T-cell (primary cell): ENCODE measurements at regions not wholly inside any gene's neighbourhood (a gene's known extent, or its start where the extent isn't known, plus 50 kb on each side); places are given as distances from the start of the nearest gene placed in this dataset.
"Not testable (repeated sequence)": the region's sequence is repeated elsewhere in the genome, so short reads cannot be mapped to it uniquely, and the experiment has no call there.

Experiments used
- ATAC-seq, 4 experiments: fragments of 200-7000 bp in 3 of 4; fragments of 150-1000 bp in 1 of 4; cut with Tn5 transposase; replicated peaks in 1 of 4; 1 replicate in 3 of 4; 2 replicates in 1 of 4; pipeline ENCODE4 v1.10.0; 2021; ENCODE audit warnings: moderate library complexity in 3 of 4, mild to moderate bottlenecking in 2 of 4, moderate number of reproducible peaks in 1 of 4
- CTCF ChIA-PET, 2 donors: fragments of 300-600 bp; sonication (Branson Sonifier 250); formaldehyde crosslinking; loops; one replicate each; lab custom pipeline; 2022; ENCODE audit warnings: antibody characterized with exemption in 2 of 2; lab: Charles Lee
- POLR2A ChIA-PET, 2 donors: fragments of 300-600 bp; sonication (Branson Sonifier 250); formaldehyde crosslinking; loops; one replicate each; lab custom pipeline; 2022; ENCODE audit warnings: antibody characterized with exemption in 2 of 2; lab: Charles Lee
- DNase-seq, 35 experiments: peaks; one replicate each; pipeline versions ENCODE4 v3.0.0 to v3.0.0-alpha.2; 2013 to 2023
- H3K27ac ChIP-seq: one replicate; pipeline ENCODE4 v1.5.1; 2013; ENCODE audit warnings: low read length
- H3K27me3 ChIP-seq, 2 experiments: replicated peaks in 1 of 2; 1 replicate in 1 of 2; 2 replicates in 1 of 2; pipeline versions ENCODE4 v1.6.1 to v1.7.0; 2013; ENCODE audit warnings: low read length in 1 of 2, mixed read lengths in 1 of 2; ENCODE audit not compliant: control insufficient read depth in 2 of 2, insufficient read depth in 2 of 2; ENCODE audit errors: extremely low read depth in 1 of 2
- H3K36me3 ChIP-seq, 2 donors: 1 replicate in 1 of 2; 2 replicates in 1 of 2; pipeline versions ENCODE4 v1.6.1 to v1.7.0; 2013; ENCODE audit warnings: low read length in 1 of 2; ENCODE audit not compliant: control insufficient read depth in 2 of 2, insufficient read depth in 1 of 2; ENCODE audit errors: extremely low read depth in 1 of 2
- H3K4me1 ChIP-seq, 2 experiments: 1 replicate in 1 of 2; 2 replicates in 1 of 2; pipeline versions ENCODE4 v1.6.1 to v1.7.0; 2013; ENCODE audit warnings: low read length in 2 of 2, mixed read lengths in 1 of 2; ENCODE audit not compliant: insufficient read depth in 2 of 2, control insufficient read depth in 1 of 2; ENCODE audit errors: extremely low read depth in 1 of 2
- H3K4me3 ChIP-seq, 2 donors: 1 replicate in 1 of 2; 2 replicates in 1 of 2; pipeline versions ENCODE4 v1.5.1 to v1.7.0; 2013; ENCODE audit warnings: mild to moderate bottlenecking in 2 of 2, low read length in 1 of 2, moderate library complexity in 1 of 2; ENCODE audit not compliant: control insufficient read depth in 1 of 2; ENCODE audit errors: extremely low read depth in 1 of 2
- H3K9me3 ChIP-seq: 2 replicates; pipeline ENCODE4 v1.7.0; 2013
- H3K27ac Mint-ChIP-seq, 2 donors: one replicate each; pipeline ENCODE4 v1.8.0; 2020 to 2021; ENCODE audit warnings: mild to moderate bottlenecking in 2 of 2, mixed read lengths in 2 of 2
- H3K27me3 Mint-ChIP-seq, 2 donors: one replicate each; pipeline ENCODE4 v1.8.0; 2021 to 2022; ENCODE audit warnings: mixed read lengths in 2 of 2
- H3K36me3 Mint-ChIP-seq: one replicate; pipeline ENCODE4 v1.8.0; 2021; ENCODE audit warnings: mixed read lengths
- H3K4me1 Mint-ChIP-seq, 3 donors: one replicate each; pipeline ENCODE4 v1.8.0; 2020 to 2022; ENCODE audit warnings: mixed read lengths in 3 of 3, mild to moderate bottlenecking in 1 of 3
- H3K4me3 Mint-ChIP-seq, 3 donors: one replicate each; pipeline ENCODE4 v1.8.0; 2020 to 2022; ENCODE audit warnings: mild to moderate bottlenecking in 3 of 3, mixed read lengths in 3 of 3, moderate library complexity in 3 of 3
- H3K9me3 Mint-ChIP-seq, 3 donors: one replicate each; pipeline ENCODE4 v1.8.0; 2020 to 2022; ENCODE audit warnings: mixed read lengths in 3 of 3
- WGBS: methylation state at CpG from one replicate; pipeline ENCODE4 v1.1.5; 2013; ENCODE audit warnings: missing lambda C conversion rate; ENCODE audit not compliant: insufficient coverage; 5-methylcytosine and 5-hydroxymethylcytosine counted together

DNA sequence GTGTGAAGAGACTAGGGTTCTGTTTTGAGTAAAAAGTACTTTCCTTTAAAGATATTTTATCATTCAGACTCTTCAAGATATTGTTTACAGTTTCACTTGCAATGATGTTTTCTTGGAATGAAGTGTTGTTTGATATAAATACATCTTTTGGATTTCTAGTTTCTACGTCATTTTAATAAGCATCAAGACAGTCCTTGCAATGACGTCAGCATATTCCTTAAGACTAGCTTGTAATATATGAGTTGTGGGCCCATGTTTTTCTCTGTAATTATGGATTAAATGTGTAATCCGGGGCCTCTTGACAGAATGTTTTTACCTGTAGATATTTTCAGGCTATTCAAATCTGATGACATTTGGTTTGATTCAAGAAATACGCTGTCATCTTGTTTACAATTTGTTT is 66.1 kb downstream of the RBMX2 start:
- no peak overlapping the region for H3K27ac Mint-ChIP-seq
- H3K27me3 ChIP-seq: no peaks in the 10 kb centered on the region
- H3K4me3 ChIP-seq: no peak overlapping the region
- H3K4me1 ChIP-seq: no peaks in the 10 kb centered on the region
- no peak for ATAC-seq
- peaks cover 0 to 28% of the 10 kb centered on the region in 2 donors for H3K27me3 Mint-ChIP-seq
- POLR2A ChIA-PET: no interaction called here
- no peaks in the 10 kb centered on the region for H3K9me3 Mint-ChIP-seq
- H3K36me3 ChIP-seq: no peaks in the 10 kb centered on the region
- no peaks in the 10 kb centered on the region for H3K36me3 Mint-ChIP-seq
- H3K9me3 ChIP-seq: no peaks in the 10 kb centered on the region
- H3K4me3 Mint-ChIP-seq: no peak overlapping the region
- DNase-seq: no peak
- WGBS: no CpG with 5 or more reads among the region's 4 CpGs
- CTCF ChIA-PET: no interaction called here
- H3K27ac ChIP-seq: no peak overlapping the region
- no peaks in the 10 kb centered on the region for H3K4me1 Mint-ChIP-seq

DNA sequence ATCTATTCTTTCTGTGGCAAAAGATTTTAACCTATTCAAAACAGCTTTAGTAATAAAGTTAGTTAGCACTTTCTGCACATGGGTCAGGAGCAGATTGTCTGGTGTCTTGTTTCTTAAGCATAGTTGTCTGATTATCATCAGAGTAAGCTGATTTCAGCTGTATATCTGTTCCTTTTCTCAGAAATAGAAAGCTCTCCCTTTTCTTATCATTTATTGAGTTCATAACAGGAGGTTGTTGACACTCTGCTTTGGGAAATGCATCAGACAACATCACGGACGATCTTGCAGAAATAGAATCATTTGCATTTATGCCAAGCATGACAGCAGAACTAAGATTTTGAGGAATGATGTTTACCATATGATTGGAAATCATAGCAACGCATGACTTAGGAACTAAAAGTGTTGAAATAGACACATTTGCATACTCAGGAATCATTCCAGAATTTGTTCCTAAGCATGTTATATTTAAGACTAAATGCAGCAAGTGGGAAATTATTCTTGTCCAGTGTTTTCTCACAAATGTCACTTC is 66.7 kb downstream of the RBMX2 start:
- no peaks in the 10 kb centered on the region for H3K4me1 Mint-ChIP-seq

DNA sequence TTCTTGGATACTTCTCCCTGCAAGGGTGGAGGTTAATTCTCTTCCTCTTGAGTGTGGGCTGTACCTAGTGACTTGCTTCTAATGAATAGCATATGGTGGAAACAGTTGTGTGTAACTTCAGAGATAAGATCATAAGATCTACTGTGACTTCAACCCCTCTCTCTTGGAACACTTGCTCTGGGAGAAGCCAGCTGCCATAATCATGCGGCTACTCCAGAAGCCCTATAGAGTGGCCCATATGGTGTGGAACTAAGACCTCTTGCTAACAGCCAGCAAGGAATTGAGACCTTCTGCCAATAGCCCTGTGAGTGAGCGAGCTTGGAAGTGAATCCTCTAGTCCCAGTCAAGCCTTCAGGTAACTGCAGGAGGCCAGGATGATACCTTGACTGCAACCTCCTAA is 81.1 kb downstream of the RBMX2 start:
- no peak overlapping the region for H3K4me3 Mint-ChIP-seq
- Histone ChIP-seq H3K36me3 (no peaks in the 10 kb centered on the region), H3K9me3 (no peaks in the 10 kb centered on the region), H3K4me3 (no peak overlapping the region), H3K27ac (no peak overlapping the region), H3K27me3 (no peaks in the 10 kb centered on the region), H3K4me1 (no peaks in the 10 kb centered on the region)
- no peaks in the 10 kb centered on the region for H3K4me1 Mint-ChIP-seq
- H3K27ac Mint-ChIP-seq: no peak overlapping the region
- ChIA-PET CTCF (no interaction called here), POLR2A (no interaction called here)
- H3K27me3 Mint-ChIP-seq: peaks cover 0 to 16% of the 10 kb centered on the region in 2 donors
- no CpG with 5 or more reads among the region's 2 CpGs for WGBS
- H3K9me3 Mint-ChIP-seq: no peaks in the 10 kb centered on the region
- H3K36me3 Mint-ChIP-seq: no peaks in the 10 kb centered on the region
- no peak for DNase-seq
- ATAC-seq: no peak

More for the DNA sequence above, 66.7 kb downstream of the RBMX2 start:
- Mint-ChIP-seq H3K9me3 (no peaks in the 10 kb centered on the region), H3K27ac (no peak overlapping the region), H3K36me3 (no peaks in the 10 kb centered on the region), H3K4me3 (no peak overlapping the region), H3K27me3 (peaks cover 0 to 28% of the 10 kb centered on the region in 2 donors)
- no peaks in the 10 kb centered on the region for H3K27me3 ChIP-seq
- ATAC-seq (no peak), DNase-seq (no peak)
- CTCF ChIA-PET: no interaction called here
- POLR2A ChIA-PET: no interaction called here
- H3K4me3 ChIP-seq: no peak overlapping the region
- H3K9me3 ChIP-seq: no peaks in the 10 kb centered on the region
- no peaks in the 10 kb centered on the region for H3K4me1 ChIP-seq
- H3K27ac ChIP-seq: no peak overlapping the region
- WGBS: no CpG with 5 or more reads among the region's 3 CpGs
- no peaks in the 10 kb centered on the region for H3K36me3 ChIP-seq

DNA sequence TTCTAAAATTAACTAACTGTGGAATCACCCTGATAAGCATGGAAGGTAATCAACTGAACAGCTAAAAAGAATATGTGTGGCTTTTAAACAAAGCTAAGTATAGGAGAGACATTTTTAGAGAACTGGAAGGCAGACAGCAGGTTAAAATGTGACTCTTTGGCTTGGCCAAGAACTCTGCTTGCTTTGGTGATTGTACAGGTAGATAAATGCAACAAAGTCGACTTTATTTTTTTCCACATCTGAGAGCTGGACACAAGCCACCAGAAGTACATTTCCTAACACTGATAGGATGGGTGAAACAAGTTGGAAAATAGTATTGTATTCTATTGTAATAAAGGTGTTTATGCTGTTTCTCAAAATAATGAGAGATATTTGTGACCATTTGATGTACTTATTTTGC is 84.1 kb downstream of the RBMX2 start:
- no peak overlapping the region for H3K4me3 Mint-ChIP-seq
- ATAC-seq: no peak
- no peaks in the 10 kb centered on the region for H3K4me1 Mint-ChIP-seq
- WGBS: no CpG with 5 or more reads among the region's 1 CpG
- no peaks in the 10 kb centered on the region for H3K9me3 Mint-ChIP-seq
- peaks cover 0 to 12% of the 10 kb centered on the region in 2 donors for H3K27me3 Mint-ChIP-seq
- POLR2A ChIA-PET: no interaction called here
- CTCF ChIA-PET: no interaction called here
- Histone ChIP-seq H3K9me3 (no peaks in the 10 kb centered on the region), H3K27ac (no peak overlapping the region), H3K4me1 (no peaks in the 10 kb centered on the region), H3K4me3 (no peak overlapping the region), H3K27me3 (no peaks in the 10 kb centered on the region), H3K36me3 (no peaks in the 10 kb centered on the region)
- H3K27ac Mint-ChIP-seq: no peak overlapping the region
- no peak for DNase-seq
- no peaks in the 10 kb centered on the region for H3K36me3 Mint-ChIP-seq

DNA sequence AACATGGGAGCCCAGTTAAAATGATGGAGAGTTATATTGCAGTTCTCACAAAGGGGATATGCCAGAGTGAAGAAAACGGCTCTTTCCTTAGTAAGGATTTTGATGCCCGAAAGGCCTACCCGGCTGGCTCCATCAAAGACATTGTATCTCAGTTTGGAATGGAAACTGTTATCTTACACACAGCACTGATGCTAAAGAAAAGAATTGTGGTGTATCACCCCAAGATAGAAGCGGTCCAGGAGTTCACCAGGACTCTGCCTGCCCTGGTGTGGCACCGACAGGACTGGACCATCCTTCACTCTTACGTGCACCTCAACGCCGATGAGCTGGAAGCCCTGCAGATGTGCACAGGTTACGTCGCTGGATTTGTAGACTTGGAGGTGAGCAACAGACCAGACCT is 93.7 kb downstream of the RBMX2 start:
- H3K4me3 ChIP-seq, POLR2A ChIA-PET, H3K4me1 ChIP-seq, H3K27ac Mint-ChIP-seq, ATAC-seq, H3K36me3 Mint-ChIP-seq, H3K9me3 Mint-ChIP-seq, H3K4me1 Mint-ChIP-seq, CTCF ChIA-PET, DNase-seq, H3K9me3 ChIP-seq, H3K4me3 Mint-ChIP-seq, H3K27ac ChIP-seq, H3K36me3 ChIP-seq, H3K27me3 ChIP-seq: not testable (repeated sequence)
- H3K27me3 Mint-ChIP-seq: peaks cover 0 to 12% of the 10 kb centered on the region in 2 donors
- WGBS: no CpG with 5 or more reads among the region's 10 CpGs

DNA sequence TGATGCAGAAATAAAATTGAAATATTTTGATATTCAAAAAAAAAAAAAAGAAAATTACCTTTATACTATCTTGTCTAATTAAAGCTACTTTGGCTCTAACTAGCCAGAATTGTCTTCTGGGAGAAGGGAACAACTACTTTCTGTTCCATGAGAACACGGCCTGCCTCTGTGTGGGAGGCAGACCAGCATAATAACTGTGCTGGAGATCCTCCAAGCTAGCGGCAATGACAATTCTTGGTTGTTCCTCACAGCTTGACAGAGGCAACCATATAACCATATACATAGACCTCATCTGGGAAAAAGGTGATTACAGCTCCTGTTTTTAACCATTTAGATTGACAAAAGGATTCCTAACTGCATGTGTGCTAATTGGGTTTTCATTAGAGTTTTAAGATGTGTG is 95.7 kb downstream of the RBMX2 start:
- Mint-ChIP-seq H3K36me3 (no peaks in the 10 kb centered on the region), H3K4me3 (no peak overlapping the region), H3K27ac (no peak overlapping the region), H3K27me3 (peaks cover 0 to 11% of the 10 kb centered on the region in 2 donors), H3K4me1 (no peaks in the 10 kb centered on the region), H3K9me3 (no peaks in the 10 kb centered on the region)
- Histone ChIP-seq H3K27ac (no peak overlapping the region), H3K9me3 (no peaks in the 10 kb centered on the region), H3K4me3 (no peak overlapping the region), H3K27me3 (no peaks in the 10 kb centered on the region), H3K36me3 (no peaks in the 10 kb centered on the region), H3K4me1 (no peaks in the 10 kb centered on the region)
- no CpG with 5 or more reads among the region's 2 CpGs for WGBS
- DNase-seq: no peak
- ChIA-PET CTCF (no interaction called here), POLR2A (interaction anchor here in 1 of 2 donors (0.6 kb wide), 2 partner anchors 39 to 107 kb away, joined by 3 to 4 read pairs; no protein-coding TSS in a partner anchor)
- no peak for ATAC-seq
